ENCODE measurements at regions not wholly inside any gene's neighbourhood (a gene's known extent, or its start where the extent isn't known, plus 50 kb on each side); places are given as distances from the start of the nearest gene placed in this dataset.

DNA sequence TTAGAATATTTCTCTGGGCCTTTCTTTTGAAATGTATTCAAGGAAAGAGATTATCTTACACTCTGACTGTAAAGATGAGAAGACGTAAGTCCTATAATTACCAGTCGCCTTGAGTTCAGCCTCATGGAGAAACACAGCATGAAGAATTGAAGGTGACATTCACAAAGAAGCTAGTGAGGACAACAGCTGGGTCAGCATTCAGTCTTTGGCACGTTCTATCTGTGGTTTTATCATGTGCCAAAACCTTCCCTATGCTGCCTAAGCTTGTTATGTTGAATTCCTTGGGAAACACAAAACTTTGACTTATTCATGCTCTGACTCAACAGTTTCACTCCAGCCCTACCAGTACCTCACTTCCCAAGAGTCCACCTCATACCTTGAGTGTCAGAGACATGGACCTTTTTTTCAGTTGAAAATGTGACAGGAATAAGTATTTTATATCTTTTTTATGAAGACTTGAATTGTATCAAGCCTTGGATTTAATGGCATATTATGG is 198.8 kb upstream of the KIRREL3 start:
- TF ChIP-seq, protein P1, sequence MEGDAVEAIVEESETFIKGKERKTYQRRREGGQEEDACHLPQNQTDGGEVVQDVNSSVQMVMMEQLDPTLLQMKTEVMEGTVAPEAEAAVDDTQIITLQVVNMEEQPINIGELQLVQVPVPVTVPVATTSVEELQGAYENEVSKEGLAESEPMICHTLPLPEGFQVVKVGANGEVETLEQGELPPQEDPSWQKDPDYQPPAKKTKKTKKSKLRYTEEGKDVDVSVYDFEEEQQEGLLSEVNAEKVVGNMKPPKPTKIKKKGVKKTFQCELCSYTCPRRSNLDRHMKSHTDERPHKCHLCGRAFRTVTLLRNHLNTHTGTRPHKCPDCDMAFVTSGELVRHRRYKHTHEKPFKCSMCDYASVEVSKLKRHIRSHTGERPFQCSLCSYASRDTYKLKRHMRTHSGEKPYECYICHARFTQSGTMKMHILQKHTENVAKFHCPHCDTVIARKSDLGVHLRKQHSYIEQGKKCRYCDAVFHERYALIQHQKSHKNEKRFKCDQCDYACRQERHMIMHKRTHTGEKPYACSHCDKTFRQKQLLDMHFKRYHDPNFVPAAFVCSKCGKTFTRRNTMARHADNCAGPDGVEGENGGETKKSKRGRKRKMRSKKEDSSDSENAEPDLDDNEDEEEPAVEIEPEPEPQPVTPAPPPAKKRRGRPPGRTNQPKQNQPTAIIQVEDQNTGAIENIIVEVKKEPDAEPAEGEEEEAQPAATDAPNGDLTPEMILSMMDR (IDR thresholded peaks at IDR 0.05) = no peak
- TF ChIP-seq EZH2 (IDR thresholded peaks at IDR 0.05; ENCODE audit: borderline replicate concordance, insufficient read depth, low read depth, low read length, poor library complexity, severe bottlenecking) = no peak

Data from B cell (primary cell).